Middle frontal gyrus (tissue), 1 donor: ENCODE measurements at regions not wholly inside any gene's neighbourhood (a gene's known extent, or its start where the extent isn't known, plus 50 kb on each side); places are given as distances from the start of the nearest gene placed in this dataset.

Experiments used
- DNase-seq: peaks from one replicate; pipeline ENCODE4 v3.0.0-alpha.2; 2015; ENCODE audit warnings: low spot score; ENCODE audit errors: extremely low spot score

DNA sequence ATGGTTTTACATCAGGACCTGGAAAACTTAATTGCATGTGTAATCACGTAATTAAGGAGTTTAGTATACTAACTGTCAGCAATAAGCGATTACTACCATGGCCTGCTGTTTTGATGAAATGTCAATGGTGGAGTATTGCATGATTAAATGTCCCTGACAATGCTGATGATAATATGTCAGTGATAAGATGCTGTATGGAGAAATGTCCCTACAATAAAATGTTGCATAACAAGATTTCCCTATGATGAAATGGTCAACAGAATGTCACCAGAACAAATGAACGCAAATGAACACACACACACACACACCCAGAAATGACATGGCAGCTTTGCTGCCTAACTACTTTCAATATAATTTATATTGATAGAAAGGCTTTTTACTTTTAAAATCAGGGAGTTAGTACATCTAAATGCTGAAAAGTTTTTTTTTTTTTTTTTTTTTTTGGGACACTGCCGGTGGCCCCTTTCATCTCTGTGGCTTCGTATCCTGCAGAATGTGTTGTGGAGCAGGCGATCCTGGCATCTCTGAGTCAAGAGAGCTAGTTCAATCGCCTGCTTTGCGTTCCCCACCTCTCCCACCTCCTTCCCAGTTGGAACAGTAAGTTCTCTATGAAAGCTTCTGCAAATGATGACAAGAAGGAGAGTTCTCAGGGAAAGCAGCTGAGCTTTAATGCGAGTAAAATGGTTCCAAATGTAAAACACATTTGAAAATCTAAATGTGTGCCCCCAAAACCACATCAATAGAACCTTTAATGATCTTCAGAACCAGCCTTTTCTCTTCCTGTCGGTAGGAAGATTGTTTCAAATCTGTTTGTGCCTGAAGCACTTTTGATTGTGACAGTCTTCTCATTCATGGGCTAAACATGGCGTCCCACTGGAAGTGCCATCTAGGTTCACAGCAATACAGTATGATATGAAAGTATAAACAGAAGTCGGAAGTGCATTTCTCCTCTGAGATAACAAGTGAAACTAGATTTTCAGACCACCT lies 170.1 kb upstream of the GBE1 start:
- no peak for DNase-seq

DNA sequence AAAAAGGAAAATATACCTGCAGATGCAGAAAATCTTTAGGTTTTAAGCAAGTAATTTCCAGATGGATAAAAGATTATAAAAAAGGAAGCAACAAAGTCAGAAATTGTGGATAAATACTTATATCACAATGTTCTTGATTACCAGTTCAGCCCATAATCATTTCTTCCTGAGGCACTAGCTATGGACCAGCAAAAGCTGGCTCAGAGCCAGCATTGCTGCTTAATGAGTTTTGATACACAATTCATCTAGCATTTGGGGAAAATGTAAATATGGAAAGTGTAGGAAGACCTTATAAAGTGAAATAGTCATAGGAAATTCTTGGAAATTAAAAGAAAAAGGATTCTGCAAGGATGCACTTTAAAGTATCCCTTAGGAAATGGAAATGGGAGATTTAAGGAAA lies 168.3 kb upstream of the GBE1 start:
- no peak for DNase-seq

DNA sequence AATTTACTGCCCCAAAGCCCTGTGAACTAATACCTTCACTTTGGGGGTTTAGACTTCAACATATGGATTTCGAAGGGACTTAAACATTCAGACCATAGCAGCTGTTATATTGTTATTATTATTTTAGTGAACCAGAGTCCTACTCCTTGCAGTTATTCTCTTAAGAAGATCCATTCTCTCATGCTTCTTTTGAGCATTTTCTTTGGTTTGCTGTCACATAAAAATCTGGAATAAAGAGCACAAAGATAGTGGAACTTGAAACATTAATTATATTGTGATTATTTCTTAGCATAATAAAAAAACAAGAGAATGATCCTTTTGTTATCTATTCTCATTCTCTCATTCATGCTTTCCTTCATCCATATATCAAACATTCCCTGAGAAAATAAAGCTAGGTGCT lies 166.4 kb upstream of the GBE1 start:
- no peak for DNase-seq

DNA sequence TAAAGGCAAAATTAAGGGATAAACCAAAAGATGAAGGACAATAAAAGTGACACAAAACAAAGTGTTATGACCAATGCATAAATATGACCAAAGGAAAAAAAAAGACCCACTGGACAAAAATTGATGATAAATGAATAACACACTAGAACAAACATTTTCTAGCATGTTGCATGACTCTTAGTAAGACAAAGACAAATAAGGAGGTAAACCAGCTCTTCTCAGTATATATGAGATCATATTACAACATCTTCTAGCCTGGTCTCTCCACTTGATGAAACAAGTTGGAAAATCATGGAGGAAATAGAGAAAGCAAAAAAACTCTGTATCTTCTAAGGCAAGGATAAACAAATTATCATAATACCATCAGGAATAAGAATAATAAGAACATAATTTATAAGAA lies 163.9 kb upstream of the GBE1 start:
- no peak for DNase-seq

DNA sequence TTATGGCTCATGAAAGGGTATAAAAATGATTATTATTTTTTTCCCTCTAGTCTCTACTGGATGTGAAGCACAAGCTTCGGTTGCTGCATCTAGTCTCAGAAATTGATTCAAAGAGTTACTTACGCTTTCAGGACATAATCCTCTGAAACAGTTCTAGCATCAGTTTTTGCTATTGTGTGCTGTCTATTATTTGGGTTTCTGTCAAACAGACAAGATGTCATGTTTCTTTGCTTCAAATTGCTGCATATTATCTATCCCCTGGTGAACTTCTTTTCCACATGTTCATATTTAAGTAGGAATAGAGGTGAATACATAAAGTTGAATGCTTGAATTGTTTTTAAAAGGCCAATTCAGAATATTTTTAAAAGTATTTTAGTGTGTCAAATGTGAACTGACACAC lies 161.6 kb upstream of the GBE1 start:
- DNase-seq = no peak

DNA sequence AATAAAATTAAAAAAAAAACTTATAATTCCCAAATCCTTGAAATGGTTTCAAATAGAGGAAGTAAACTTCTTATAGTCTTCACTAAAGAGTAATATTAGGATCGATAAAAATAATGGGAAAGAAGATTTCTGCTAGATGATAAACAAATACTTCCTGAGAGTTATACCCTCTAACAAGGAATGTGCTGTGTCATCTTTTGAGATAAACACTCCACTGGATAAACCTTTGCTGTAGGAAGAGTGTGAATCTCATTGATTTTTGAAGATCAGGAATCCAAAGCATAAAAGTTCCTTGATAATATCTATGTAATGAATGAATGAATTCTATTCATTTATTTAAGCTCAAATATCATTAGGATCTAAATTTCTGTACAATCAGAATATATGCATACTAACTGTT lies 161.0 kb upstream of the GBE1 start:
- DNase-seq = no peak

DNA sequence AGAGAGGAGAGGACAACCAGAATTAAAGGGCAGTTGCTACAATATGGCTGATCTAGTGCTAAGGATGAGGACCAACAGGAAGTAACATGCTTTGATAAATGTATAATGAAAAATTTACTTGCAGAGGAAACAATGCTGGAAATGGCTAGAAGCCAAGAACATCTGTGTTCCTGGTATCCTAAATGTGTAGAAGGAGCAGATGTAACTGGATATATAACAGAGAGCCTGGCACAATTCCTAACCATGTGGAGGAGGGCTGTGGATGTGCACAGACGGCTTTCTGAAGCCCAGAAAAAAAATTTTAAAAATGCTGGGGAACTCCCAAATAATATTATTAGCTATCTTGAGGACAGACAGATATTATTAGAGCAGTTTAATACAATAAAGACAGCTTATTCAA lies 159.4 kb upstream of the GBE1 start:
- DNase-seq = no peak

DNA sequence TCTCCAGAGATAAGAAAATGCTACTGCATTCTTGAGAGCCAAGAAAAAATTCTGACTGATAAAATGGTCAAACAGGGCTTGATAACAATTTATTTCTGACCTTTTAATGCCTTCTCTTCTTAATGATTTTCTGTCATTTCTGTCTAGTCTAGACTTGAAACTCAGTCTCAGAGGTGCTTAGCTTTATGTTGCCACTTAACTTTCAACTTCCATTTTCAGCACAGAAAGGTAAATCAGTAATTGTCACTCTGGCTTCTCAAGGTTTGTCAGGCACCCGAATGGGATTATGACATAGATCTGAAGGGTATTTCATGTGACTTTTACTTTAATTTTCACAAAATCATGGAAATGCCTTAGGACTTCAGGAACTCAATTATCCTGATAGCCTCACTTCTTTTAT lies 155.4 kb upstream of the GBE1 start:
- no peak for DNase-seq

DNA sequence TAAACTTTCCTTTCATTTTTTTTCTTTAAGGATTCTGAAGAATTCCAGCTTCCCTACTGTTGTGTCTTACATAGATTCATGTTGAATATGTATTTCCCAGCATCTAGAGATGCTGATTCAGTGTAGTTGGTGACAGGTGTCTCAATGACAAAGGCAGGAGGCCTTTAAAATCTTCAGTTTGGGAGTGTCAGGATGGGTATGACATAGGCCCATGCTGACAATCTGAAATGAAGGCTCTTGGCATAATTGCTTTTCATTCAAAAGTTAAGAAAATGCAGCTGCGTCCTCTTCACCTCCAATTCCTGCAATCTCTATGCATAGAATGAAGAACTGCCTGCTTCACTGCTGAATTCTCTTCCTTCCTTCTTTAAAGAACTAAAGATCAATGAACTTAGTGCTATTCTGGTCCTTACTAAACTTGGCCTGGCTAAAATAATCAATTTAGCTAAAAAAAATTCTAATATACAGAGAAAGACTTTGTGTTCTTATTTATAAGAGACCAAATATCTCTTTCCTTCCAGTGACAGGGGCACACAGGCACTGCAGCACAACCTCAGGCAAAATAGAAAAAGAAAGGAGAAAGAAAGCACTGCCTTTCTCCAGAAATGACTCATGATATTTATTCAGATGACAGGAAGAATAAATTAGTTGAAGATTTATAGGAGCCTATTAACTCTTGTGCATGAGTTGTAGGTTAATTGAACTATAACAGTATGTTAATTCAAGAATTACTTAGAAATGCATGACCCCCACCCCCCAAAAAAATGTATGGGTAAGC lies 152.6 kb upstream of the GBE1 start:
- no peak for DNase-seq

DNA sequence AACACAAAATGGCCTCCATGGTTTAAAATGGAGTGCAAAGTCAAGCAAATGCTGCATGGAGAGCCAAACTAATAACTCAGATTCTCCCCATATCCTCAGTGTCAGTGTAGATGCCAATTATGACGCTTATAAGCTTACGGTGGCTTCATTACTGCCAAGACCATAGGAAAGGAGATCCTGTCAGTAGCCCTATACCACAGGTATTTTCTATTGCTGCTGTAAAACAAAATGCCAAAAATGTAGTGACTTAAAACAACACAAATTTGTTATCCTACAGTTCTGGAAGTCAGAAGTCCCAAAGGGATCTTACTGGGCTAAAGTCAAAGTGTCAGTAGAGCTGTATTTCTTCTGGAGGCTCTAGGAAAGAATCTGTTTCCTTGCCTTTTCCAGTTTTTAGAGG lies 149.8 kb upstream of the GBE1 start:
- DNase-seq = no peak

DNA sequence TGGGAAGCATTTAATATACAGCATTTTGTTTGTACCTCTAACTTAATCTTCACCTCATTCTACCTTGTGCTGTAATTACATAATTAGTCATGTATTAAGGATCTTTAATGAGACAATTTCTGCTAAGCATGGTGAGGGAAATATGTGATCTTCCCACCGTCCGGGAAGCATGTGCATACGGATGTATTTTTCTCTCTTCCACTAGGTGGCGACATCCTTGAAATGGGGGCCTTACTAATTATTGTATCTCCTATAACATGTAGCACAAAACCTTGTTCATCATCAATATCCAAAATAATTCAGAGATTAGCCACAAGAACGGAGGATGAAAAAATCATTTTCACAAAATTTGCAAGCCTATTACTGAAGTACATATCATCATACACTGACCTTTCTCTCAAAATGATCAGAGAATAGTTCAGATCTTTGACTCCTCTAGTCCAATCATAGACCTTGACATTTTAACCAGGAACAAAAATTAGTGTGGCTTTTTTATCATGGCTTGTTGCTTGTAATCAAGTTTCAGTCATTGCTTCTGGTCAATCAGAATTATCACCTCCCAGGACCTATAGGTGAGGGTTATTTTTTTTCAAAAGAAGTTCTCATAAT lies 148.9 kb upstream of the GBE1 start:
- no peak for DNase-seq

DNA sequence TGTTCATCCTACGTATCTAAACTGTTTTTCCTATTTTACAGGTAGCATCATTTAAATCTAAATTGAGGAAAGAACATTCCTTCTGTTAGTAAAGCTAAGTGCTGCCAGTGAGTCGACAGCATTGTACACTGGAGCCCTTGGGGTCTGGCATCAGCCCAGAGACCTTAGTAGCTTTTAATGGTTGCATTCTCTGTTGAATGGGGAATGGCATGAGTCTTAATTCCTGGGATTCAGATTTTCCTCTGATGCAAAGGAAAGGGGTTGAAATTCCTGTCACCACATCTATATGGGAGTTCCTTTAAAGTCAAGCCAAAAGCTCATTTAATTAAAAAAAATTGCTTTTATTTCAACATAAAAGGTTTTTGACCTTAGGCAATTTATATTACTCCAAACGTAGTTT lies 148.4 kb upstream of the GBE1 start:
- no peak for DNase-seq

DNA sequence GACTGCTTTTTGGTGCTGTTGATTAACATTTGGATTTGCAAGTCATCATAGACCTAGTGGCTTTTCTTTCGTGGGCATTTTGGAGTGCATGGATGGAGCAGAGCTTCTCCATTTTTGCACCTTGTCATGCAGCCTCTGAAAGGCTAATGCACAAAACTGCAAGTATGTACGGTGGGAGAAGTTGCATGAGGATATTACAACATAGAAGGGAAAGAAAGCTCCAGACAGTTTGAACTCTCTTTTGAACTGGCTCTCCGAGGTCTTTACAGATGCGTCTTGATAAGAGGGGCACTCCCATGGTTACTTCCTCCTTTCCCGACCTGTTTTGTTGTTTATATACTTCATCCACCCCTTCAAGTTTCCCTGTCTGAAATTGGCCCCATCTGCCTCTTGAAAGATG lies 147.1 kb upstream of the GBE1 start:
- DNase-seq = no peak

DNA sequence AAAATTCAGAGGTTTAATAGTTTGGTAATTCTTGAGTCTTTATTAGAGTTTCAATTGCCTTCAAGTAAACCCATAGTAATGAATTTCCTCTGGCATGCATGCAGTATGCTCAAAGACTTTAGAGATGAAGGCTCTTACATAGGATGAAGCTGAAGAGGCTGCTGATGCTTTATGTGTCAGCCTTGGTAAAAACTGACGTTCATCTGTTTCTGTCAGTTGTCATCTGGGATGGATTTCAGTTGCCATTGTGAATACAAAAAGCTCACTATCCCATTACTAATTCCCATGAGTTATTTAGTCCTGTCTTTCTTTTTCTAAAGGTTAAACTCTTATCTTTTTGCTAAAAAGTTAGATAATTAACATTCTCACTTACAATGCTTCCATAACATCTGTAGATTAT lies 136.9 kb upstream of the GBE1 start:
- DNase-seq = no peak

DNA sequence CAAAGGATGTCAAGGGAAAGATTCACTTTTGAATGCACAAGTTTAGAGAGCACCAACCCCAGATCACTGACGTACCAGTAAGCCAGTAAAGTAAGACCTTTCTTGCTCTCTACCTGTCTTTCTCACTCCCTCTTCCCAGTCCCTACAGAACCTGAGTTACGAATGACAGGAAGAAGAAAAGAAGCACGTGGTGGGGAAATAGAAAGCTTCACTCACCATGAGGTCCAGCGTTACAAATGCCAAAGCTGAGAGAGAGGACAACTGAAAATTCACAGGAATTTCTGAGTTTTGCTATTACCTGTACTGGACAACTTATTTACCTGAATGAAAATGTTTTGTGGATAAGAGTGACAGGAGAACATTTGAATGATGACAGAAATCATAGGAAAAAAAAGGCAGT lies 133.2 kb upstream of the GBE1 start:
- no peak for DNase-seq

DNA sequence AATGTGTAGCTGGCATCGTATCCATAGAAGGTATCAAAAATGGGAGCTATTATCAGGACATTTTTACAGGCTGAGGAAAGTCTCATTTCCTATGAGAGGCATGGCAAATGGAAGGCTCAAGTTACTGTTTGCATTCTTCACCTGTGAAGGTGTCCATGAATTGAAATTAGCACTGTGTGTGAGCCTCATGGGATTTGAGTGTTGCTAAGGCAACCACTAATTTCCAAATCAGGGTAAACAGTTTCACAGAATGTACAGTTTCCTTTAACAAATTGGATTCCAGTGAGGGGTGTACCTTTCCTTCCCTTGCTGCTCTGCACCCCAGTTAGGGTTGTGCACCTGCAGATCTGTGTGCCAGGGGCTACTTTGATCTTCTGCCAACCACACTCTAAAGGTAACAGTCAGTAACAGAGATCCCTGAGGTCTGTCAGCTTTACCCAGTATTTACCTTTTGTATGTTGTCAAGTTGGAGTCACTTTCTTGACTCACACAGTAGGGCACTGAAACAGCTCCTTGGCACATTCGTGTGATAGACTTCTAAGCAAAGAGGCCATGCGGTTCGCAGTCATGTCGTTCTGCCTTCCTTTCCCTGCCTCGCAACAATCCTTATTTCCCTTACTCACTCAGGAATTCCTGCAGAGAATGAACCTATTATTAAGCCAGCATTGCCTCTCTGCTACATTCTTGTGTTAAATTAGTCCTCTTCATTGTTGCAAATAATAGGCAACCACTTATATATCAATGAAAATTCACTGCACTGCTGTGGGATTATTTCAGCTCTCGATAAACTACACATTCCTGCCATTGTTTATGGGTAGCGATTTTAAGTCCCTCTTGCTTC lies 129.8 kb upstream of the GBE1 start:
- no peak for DNase-seq

DNA sequence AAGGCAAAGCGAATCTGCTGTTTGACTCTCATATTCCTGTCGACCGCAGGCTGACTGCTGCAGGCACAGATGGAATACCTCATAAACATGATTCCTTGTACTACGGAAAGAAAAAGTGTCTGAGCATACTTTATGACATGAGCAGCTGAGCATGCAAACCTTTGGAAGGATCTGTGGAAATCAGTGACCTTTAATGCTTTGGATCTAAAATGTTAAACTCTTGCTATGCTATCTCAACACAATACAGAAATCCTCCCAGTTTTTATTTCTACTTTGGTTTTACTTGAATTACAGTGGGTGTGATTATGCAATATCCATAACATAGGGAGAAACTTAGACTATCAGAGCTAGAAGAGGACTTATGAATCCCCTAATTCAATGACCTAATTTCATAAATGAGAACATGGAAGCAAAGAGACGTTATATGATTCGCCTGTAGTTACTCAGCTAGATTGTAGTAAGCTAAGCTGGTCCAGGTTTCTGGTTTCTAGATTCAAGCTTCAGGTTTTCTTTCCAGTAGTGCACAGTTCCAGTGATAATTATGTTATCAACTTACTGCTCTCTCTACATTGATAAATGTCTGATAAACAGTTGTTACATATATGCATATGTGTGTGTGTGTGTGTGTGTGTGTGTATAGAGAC lies 127.6 kb upstream of the GBE1 start:
- DNase-seq = no peak

DNA sequence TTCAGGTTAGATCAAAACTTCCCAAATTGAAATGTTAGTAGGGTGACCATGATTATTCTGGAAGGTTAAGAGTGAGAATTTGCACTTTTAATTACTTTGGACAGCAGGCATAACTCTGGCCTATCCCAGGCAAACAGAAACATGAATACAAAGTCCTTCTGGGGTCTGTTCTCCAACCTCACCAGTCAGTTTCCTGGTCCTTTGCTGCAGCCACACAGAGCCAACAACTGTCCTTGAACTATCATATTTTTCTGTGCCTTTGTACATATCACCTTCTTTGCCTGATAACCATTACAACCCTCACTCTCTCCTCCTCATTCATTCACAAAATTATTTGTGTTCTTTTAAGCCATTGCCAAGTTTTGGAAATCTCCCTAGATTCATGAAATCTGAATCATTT lies 126.0 kb upstream of the GBE1 start:
- no peak for DNase-seq

DNA sequence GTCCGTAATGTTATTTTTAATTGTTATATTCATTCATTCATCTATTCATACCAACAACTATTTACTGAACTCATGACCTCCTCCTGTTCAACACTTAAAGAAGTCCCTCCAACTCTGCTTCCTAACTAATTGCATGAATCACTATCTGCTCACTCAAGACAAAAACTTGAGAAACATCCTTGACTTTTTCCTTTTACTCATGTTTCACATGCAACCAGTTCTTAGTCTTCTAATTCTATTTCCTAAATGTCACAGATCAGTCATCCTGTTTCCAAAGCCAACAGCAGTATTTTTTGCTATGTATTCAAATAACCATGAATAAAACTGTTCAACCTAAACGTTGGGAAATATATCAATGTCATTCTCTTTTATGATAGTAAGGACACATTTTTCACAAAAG lies 124.6 kb upstream of the GBE1 start:
- DNase-seq = no peak

DNA sequence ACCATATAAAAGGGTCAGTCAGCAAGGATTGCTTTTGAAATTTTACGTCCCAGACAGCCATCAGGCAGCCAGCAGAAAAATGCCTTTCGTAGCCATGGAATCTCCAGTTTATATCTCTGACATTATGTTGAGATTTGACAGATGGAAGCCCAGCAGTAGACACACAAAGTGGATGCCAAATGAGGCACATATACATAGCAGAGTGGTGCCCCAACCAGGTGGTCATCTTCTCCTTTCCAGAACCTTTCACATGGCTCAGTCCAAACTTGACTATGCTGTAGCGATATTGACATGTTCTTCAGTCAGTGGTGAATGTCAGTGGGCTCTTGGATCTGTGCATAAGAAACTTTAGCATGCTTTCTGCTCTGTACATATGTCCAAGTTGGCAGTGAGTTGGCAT lies 123.3 kb upstream of the GBE1 start:
- DNase-seq = no peak

DNA sequence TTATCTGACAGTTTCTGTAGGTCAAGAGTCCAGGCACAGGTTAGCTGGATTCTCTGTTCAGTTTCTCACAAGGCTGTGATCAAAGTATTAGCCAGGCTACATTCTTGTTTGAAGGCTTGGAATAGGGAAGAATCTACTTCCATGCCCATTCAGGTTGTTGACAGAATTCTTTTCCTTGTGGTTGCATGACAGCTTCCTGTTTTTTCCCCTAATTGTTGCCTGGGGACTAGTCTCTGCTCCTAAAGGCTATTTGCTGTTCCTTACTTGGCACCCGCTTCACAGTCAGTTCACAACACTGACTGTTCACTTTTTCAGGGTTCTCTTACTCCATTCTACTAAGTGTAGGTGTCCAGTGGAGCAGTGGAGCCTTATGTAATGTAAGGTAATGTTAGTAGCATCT lies 115.4 kb upstream of the GBE1 start:
- DNase-seq = no peak
